OCI-LY3 (cell line): ENCODE measurements at regions not wholly inside any gene's neighbourhood (a gene's known extent, or its start where the extent isn't known, plus 50 kb on each side); places are given as distances from the start of the nearest gene placed in this dataset.

Source experiments
- H2AFZ ChIP-seq: fragments of 200-600, 300-600 bp; shearing (Covaris generic); 2 replicates; pipeline ENCODE4 v1.6.0; 2014; ENCODE audit warnings: antibody characterized with exemption, low read depth, low read length
- H3K27ac ChIP-seq: fragments of 200-600, 300-600 bp; sonication (generic); 2 replicates; pipeline ENCODE4 v1.5.1; 2014; ENCODE audit warnings: mild to moderate bottlenecking, low read length, moderate library complexity, mixed read lengths
- H3K27me3 ChIP-seq: fragments of 200-600, 300-600 bp; sonication (generic); 2 replicates; pipeline ENCODE4 v1.6.1; 2014; ENCODE audit warnings: low read depth, low read length, mixed read lengths
- H3K36me3 ChIP-seq: fragments of 200-600, 300-600 bp; sonication (generic); replicated peaks from 2 replicates; pipeline ENCODE3; 2014; ENCODE audit warnings: low read depth, low read length, mixed read lengths
- H3K4me1 ChIP-seq: fragments of 300-600, 200-600 bp; sonication (generic); 2 replicates; pipeline ENCODE4 v1.6.1; 2014; ENCODE audit warnings: low read length, mixed read lengths
- H3K4me2 ChIP-seq: fragments of 200-600, 300-600 bp; sonication (generic); 2 replicates; pipeline ENCODE4 v1.6.1; 2014; ENCODE audit warnings: low read length, mixed read lengths
- H3K4me3 ChIP-seq: fragments of 300-600, 200-600 bp; sonication (generic); 2 replicates; pipeline ENCODE4 v1.5.1; 2014; ENCODE audit warnings: antibody characterized with exemption, mild to moderate bottlenecking, low read length, moderate library complexity
- H3K79me2 ChIP-seq: fragments of 300-600, 200-600 bp; shearing (Covaris generic); 2 replicates; pipeline ENCODE4 v1.6.1; 2014; ENCODE audit warnings: mild to moderate bottlenecking, low read length, mixed read lengths
- H3K9ac ChIP-seq: fragments of 300-600, 200-600 bp; shearing (Covaris generic); 2 replicates; pipeline ENCODE4 v1.6.0; 2014; ENCODE audit warnings: mild to moderate bottlenecking, low read length, moderate library complexity
- H3K9me3 ChIP-seq: fragments of 200-600, 300-600 bp; shearing (Covaris generic); 2 replicates; pipeline ENCODE4 v1.6.1; 2014; ENCODE audit warnings: low read length, mixed read lengths; ENCODE audit not compliant: insufficient read depth
- H4K20me1 ChIP-seq: fragments of 200-600, 300-600 bp; sonication (generic); 2 replicates; pipeline ENCODE4 v1.6.1; 2016; ENCODE audit warnings: low read length, mixed read lengths; ENCODE audit not compliant: insufficient read depth
- CTCF ChIP-seq: fragments of 200-600, 300-600 bp; sonication (generic); IDR thresholded peaks from 2 replicates; pipeline ENCODE4 v1.5.1; 2014; ENCODE audit warnings: antibody characterized with exemption, low read length, low read depth
- EZH2phosphoT487 ChIP-seq: fragments of 200-600 bp; shearing (Covaris generic); IDR thresholded peaks from 2 replicates; pipeline ENCODE4 v1.6.1; 2018; ENCODE audit warnings: antibody characterized with exemption, mixed run types, low read depth

GRCh38 chr2:67873916-67874315 lies 188.9 kb downstream of the C1D start:
- no peaks in the 10 kb centered on the region for H3K9me3 ChIP-seq
- no peak overlapping the region for H2AFZ ChIP-seq
- no peak overlapping the region for H3K9ac ChIP-seq
- H4K20me1 ChIP-seq, result no peaks in the 10 kb centered on the region
- no peaks in the 10 kb centered on the region for H3K4me1 ChIP-seq
- H3K36me3 ChIP-seq, result no peaks in the 10 kb centered on the region
- no peak for TF ChIP-seq EZH2phosphoT487
- TF ChIP-seq CTCF, result no peak
- H3K27ac ChIP-seq, result no peak overlapping the region
- H3K79me2 ChIP-seq, result no peaks in the 10 kb centered on the region
- H3K4me2 ChIP-seq, result no peak overlapping the region
- peaks cover 31% of the 10 kb centered on the region for H3K27me3 ChIP-seq
- H3K4me3 ChIP-seq, result no peak overlapping the region

GRCh38 chr2:67876176-67876575 lies 186.6 kb downstream of the C1D start:
- Histone ChIP-seq H3K79me2 (no peaks in the 10 kb centered on the region), H3K27ac (no peak overlapping the region), H3K4me1 (no peaks in the 10 kb centered on the region), H3K27me3 (peaks cover 9% of the 10 kb centered on the region), H3K4me2 (no peak overlapping the region), H3K36me3 (no peaks in the 10 kb centered on the region), H3K9ac (no peak overlapping the region), H3K9me3 (no peaks in the 10 kb centered on the region), H4K20me1 (no peaks in the 10 kb centered on the region), H3K4me3 (no peak overlapping the region), H2AFZ (no peak overlapping the region)
- no peak for TF ChIP-seq EZH2phosphoT487
- no peak for TF ChIP-seq CTCF

GRCh38 chr2:67877301-67877700 lies 185.5 kb downstream of the C1D start:
- H4K20me1 ChIP-seq, result no peaks in the 10 kb centered on the region

GRCh38 chr2:67878743-67879142 lies 184.1 kb downstream of the C1D start:
- no peak overlapping the region for H3K9ac ChIP-seq
- no peaks in the 10 kb centered on the region for H4K20me1 ChIP-seq
- H3K27me3 ChIP-seq, result peaks cover 8% of the 10 kb centered on the region; the same call in 1 of the 2 replicates
- H3K9me3 ChIP-seq, result no peaks in the 10 kb centered on the region
- no peak overlapping the region for H2AFZ ChIP-seq
- H3K4me3 ChIP-seq, result no peak overlapping the region
- H3K27ac ChIP-seq, result no peak overlapping the region
- TF ChIP-seq EZH2phosphoT487 (no peak), CTCF (no peak)
- H3K36me3 ChIP-seq, result no peaks in the 10 kb centered on the region
- H3K4me1 ChIP-seq, result no peaks in the 10 kb centered on the region
- H3K79me2 ChIP-seq, result no peaks in the 10 kb centered on the region
- no peak overlapping the region for H3K4me2 ChIP-seq

More at GRCh38 chr2:67877301-67877700, 185.5 kb downstream of the C1D start:
- no peak overlapping the region for H3K4me2 ChIP-seq
- no peak overlapping the region for H3K9ac ChIP-seq
- H3K27ac ChIP-seq, result no peak overlapping the region
- no peak for TF ChIP-seq EZH2phosphoT487
- TF ChIP-seq CTCF, result no peak
- no peaks in the 10 kb centered on the region for H3K36me3 ChIP-seq
- H3K27me3 ChIP-seq, result 0 out of 2 replicates have a peak, but pooled peaks cover 6% of the 10 kb centered on the region
- no peak overlapping the region for H3K4me3 ChIP-seq
- H3K9me3 ChIP-seq, result no peaks in the 10 kb centered on the region
- no peaks in the 10 kb centered on the region for H3K4me1 ChIP-seq
- H3K79me2 ChIP-seq, result no peaks in the 10 kb centered on the region
- H2AFZ ChIP-seq, result no peak overlapping the region
